ENCODE measurements at regions not wholly inside any gene's neighbourhood (a gene's known extent, or its start where the extent isn't known, plus 50 kb on each side); places are given as distances from the start of the nearest gene placed in this dataset.

GRCh38 chr20:63127700-63128364 is 88.1 kb downstream of the YTHDF1 start:
- TF ChIP-seq, protein P1, sequence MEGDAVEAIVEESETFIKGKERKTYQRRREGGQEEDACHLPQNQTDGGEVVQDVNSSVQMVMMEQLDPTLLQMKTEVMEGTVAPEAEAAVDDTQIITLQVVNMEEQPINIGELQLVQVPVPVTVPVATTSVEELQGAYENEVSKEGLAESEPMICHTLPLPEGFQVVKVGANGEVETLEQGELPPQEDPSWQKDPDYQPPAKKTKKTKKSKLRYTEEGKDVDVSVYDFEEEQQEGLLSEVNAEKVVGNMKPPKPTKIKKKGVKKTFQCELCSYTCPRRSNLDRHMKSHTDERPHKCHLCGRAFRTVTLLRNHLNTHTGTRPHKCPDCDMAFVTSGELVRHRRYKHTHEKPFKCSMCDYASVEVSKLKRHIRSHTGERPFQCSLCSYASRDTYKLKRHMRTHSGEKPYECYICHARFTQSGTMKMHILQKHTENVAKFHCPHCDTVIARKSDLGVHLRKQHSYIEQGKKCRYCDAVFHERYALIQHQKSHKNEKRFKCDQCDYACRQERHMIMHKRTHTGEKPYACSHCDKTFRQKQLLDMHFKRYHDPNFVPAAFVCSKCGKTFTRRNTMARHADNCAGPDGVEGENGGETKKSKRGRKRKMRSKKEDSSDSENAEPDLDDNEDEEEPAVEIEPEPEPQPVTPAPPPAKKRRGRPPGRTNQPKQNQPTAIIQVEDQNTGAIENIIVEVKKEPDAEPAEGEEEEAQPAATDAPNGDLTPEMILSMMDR (IDR thresholded peaks at IDR 0.05) = no peak
- no peak for TF ChIP-seq POLR2A (IDR thresholded peaks at IDR 0.05)
- no peak for TF ChIP-seq POLR2AphosphoS5 (IDR thresholded peaks at IDR 0.05; ENCODE audit: insufficient read depth in 1 of 2, low read depth in 1 of 2)

Data from vagina (tissue), 2 donors.